ENCODE measurements at regions not wholly inside any gene's neighbourhood (a gene's known extent, or its start where the extent isn't known, plus 50 kb on each side); places are given as distances from the start of the nearest gene placed in this dataset.

DNA sequence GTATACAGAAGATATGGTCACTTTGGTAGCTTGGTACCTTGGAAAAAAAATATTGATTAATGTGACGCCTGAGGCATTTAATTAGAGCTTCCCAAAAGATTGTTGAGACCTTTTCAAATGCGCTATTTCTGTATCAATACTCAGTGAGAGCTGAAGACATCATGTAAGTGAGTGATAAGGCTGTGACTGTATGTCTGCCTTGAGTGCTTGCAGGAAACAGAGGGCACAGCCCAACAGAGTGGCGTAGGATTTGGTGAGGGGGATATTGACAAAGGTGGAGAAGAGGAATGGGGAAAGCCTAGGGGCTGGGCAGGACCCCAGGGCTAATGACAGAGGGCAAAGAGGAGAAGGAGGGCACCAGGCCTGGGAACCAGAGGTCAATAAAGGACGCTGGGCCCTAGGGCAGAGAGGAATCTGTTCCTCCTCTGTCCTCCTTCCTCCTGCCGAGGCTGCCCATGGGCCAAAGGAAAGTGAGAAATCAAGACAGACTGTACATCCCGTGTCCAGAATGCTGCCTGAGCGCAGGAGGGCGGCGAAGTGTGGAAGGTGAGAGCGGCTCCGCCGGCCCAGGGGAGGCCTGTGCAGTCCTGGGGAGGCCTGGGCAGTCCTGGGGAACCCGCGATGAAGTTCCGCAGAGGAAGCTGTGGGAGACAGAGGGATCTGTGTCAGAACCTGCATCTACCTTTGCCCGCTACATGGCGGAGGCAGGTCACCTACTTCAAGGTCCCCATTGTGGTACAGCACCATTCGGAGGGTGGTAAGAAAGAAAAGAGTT is 228.6 kb upstream of the PIEZO2 start:
- H3K36me3 ChIP-seq: no peaks in the 10 kb centered on the region
- no peak overlapping the region for H3K27ac ChIP-seq
- H3K9me3 ChIP-seq: no peaks in the 10 kb centered on the region
- H3K4me3 ChIP-seq: no peak overlapping the region
- H3K4me1 ChIP-seq: no peaks in the 10 kb centered on the region
- DNase-seq (ENCODE audit: low spot score in 2 of 2): no peak
- TF ChIP-seq, protein P1, sequence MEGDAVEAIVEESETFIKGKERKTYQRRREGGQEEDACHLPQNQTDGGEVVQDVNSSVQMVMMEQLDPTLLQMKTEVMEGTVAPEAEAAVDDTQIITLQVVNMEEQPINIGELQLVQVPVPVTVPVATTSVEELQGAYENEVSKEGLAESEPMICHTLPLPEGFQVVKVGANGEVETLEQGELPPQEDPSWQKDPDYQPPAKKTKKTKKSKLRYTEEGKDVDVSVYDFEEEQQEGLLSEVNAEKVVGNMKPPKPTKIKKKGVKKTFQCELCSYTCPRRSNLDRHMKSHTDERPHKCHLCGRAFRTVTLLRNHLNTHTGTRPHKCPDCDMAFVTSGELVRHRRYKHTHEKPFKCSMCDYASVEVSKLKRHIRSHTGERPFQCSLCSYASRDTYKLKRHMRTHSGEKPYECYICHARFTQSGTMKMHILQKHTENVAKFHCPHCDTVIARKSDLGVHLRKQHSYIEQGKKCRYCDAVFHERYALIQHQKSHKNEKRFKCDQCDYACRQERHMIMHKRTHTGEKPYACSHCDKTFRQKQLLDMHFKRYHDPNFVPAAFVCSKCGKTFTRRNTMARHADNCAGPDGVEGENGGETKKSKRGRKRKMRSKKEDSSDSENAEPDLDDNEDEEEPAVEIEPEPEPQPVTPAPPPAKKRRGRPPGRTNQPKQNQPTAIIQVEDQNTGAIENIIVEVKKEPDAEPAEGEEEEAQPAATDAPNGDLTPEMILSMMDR (IDR thresholded peaks at IDR 0.05): no peak
- intact Hi-C loops (cut with DNase I): no loop called here
- H3K27me3 ChIP-seq: no peaks in the 10 kb centered on the region

DNA sequence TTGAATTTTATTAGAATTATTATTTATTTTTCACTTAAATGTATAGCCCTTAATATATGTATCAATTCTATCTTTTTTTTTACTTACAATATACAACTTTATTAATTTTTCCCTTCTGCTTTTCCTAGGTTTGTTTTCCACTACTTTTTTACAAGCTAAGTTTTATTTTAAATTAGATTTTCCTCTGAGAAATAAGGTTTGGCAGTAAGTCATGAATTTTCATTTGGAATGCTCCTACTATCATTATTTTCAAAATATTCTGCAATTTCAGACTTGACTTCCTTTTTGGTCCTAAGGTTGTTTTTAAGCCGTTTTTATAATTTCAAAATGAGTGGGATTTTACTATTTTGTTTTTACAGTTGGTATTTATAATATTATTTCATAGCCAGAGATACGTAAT is 222.8 kb upstream of the PIEZO2 start:
- Histone ChIP-seq H3K4me1 (no peaks in the 10 kb centered on the region), H3K9me3 (no peaks in the 10 kb centered on the region), H3K27me3 (no peaks in the 10 kb centered on the region), H3K27ac (no peak overlapping the region), H3K36me3 (no peaks in the 10 kb centered on the region), H3K4me3 (no peak overlapping the region)
- intact Hi-C loops (cut with DNase I): no loop called here
- DNase-seq (ENCODE audit: low spot score in 2 of 2): no peak
- TF ChIP-seq, protein P1 (IDR thresholded peaks at IDR 0.05): no peak

DNA sequence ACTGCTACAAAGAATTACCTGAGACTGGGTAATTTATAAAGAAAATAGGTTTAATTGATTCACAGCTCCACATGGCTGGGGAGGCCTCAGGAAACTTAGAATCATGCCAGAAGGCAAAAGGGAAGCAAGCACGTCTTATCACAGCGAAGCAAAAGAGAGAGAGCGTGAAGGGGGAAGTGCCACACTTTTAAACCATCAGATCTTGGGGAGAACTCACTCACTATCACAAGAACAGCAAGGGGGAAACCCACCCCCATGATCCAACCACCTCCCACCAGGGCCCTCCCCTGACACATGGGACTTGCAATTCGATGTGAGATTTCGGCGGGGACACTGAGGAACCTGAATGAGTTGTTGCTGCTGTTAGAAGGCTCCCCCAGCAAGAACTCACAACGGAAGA is 220.2 kb upstream of the PIEZO2 start:
- H3K36me3 ChIP-seq: no peaks in the 10 kb centered on the region
- no peak overlapping the region for H3K27ac ChIP-seq
- no peaks in the 10 kb centered on the region for H3K4me1 ChIP-seq
- no peaks in the 10 kb centered on the region for H3K9me3 ChIP-seq
- TF ChIP-seq, protein P1 (IDR thresholded peaks at IDR 0.05): no peak
- no peaks in the 10 kb centered on the region for H3K27me3 ChIP-seq
- DNase-seq (ENCODE audit: low spot score in 2 of 2): no peak
- H3K4me3 ChIP-seq: no peak overlapping the region
- intact Hi-C loops (cut with DNase I): no loop called here

DNA sequence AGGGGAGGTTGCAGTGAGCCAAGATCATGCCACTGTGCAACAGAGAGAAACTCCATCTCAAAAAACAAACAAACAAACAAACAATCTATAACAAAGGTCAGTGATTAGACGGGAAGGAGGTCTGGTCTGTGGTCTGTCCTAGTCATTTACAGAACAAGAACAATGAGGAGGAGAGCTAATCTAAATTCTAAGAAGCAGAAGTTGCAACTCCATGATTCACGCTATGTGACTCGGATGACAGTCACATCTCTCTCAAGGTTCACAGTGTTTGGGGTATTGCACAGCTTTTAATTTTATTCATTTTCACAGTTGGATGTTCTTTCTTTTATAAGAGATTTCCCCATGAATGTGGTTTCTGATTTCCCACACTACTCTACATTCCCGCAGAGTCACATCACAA is 218.7 kb upstream of the PIEZO2 start:
- no peaks in the 10 kb centered on the region for H3K36me3 ChIP-seq
- H3K4me3 ChIP-seq: no peak overlapping the region
- DNase-seq (ENCODE audit: low spot score in 2 of 2): no peak
- no peaks in the 10 kb centered on the region for H3K4me1 ChIP-seq
- H3K27ac ChIP-seq: no peak overlapping the region
- no peaks in the 10 kb centered on the region for H3K27me3 ChIP-seq
- H3K9me3 ChIP-seq: no peaks in the 10 kb centered on the region
- TF ChIP-seq, protein P1 (IDR thresholded peaks at IDR 0.05): no peak
- intact Hi-C loops (cut with DNase I): no loop called here

DNA sequence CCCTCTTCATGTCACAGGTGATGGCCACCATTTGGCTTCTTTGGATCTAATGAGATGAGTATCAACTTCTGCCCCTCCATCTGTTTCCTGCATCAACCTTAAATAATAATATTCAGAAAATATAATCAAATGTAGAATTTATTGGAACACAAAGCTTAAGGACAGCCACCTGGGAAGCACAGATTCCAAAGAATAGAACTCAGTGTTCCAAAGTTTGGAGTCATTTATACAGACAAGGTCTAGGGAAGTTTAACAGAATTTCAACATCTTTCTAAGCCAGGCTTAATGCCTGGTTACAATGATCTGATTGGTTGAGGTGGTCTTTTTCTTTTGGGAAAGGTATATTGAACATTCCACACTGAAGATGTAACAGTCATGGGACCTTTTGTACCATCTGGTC is 218.0 kb upstream of the PIEZO2 start:
- Histone ChIP-seq H3K27me3 (no peaks in the 10 kb centered on the region), H3K4me3 (no peak overlapping the region), H3K4me1 (no peaks in the 10 kb centered on the region), H3K36me3 (no peaks in the 10 kb centered on the region), H3K27ac (no peak overlapping the region), H3K9me3 (no peaks in the 10 kb centered on the region)
- TF ChIP-seq, protein P1 (IDR thresholded peaks at IDR 0.05): no peak
- DNase-seq (ENCODE audit: low spot score in 2 of 2): no peak
- intact Hi-C loops (cut with DNase I): no loop called here

DNA sequence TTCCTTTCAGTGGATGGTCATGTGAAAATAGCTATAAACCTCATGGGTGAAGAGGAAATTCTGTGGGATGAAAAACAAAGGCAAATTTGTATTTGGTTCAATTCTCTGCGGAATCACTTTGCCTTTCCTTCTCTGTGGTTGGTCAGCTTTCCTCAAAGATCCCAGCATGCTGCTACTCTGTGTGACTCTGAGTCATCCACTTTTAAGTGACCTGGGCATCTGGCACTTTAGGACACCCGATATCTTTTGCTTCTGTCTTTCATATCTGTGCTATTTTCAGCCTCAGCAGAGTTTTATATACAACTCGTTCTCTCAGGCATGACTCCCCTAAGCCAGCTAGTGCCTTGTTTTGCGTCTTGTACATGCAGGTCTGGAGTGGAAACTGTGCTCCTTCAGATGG is 217.0 kb upstream of the PIEZO2 start:
- TF ChIP-seq, protein P1 (IDR thresholded peaks at IDR 0.05): no peak

More for the DNA sequence above, 217.0 kb upstream of the PIEZO2 start:
- intact Hi-C loops (cut with DNase I): no loop called here
- H3K4me1 ChIP-seq: no peaks in the 10 kb centered on the region
- H3K27me3 ChIP-seq: no peaks in the 10 kb centered on the region
- H3K27ac ChIP-seq: no peak overlapping the region
- DNase-seq (ENCODE audit: low spot score in 2 of 2): no peak
- no peaks in the 10 kb centered on the region for H3K9me3 ChIP-seq
- H3K4me3 ChIP-seq: no peak overlapping the region
- H3K36me3 ChIP-seq: no peaks in the 10 kb centered on the region
